ENCODE measurements at regions not wholly inside any gene's neighbourhood (a gene's known extent, or its start where the extent isn't known, plus 50 kb on each side); places are given as distances from the start of the nearest gene placed in this dataset.

- Histone ChIP-seq H3K9me3 (ENCODE audit: low read depth, low read length) (no peaks in the 10 kb centered on the region), H3K36me3 (ENCODE audit: insufficient read depth, low read length) (no peaks in the 10 kb centered on the region), H3K9ac (ENCODE audit: insufficient read length) (no peak overlapping the region), H3K27ac (no peak overlapping the region), H3K4me3 (no peak overlapping the region)
- TF ChIP-seq POLR2AphosphoS5 (IDR thresholded peaks at IDR 0.05; ENCODE audit: borderline replicate concordance, low read depth, low read length) (no peak), FOXP2 (optimal IDR thresholded peaks at IDR 0.05; ENCODE audit: control extremely low read depth, extremely low read length, insufficient read depth) (no peak), EZH2 (IDR thresholded peaks at IDR 0.05) (no peak)
- no peak for DNase-seq (ENCODE audit: low read depth, low spot score)
Measured at GRCh38 chr15:87569581-87569980, 687.0 kb downstream of the NTRK3 start.

- TF ChIP-seq EZH2 (IDR thresholded peaks at IDR 0.05), result no peak
- TF ChIP-seq FOXP2 (optimal IDR thresholded peaks at IDR 0.05; ENCODE audit: control extremely low read depth, extremely low read length, insufficient read depth), result no peak
- no peak for TF ChIP-seq POLR2AphosphoS5 (IDR thresholded peaks at IDR 0.05; ENCODE audit: borderline replicate concordance, low read depth, low read length)
- Histone ChIP-seq H3K9me3 (ENCODE audit: low read depth, low read length) (no peaks in the 10 kb centered on the region), H3K36me3 (ENCODE audit: insufficient read depth, low read length) (no peaks in the 10 kb centered on the region), H3K4me3 (no peak overlapping the region), H3K9ac (ENCODE audit: insufficient read length) (no peak overlapping the region), H3K27ac (no peak overlapping the region)
- DNase-seq (ENCODE audit: low read depth, low spot score), result no peak
Measured at GRCh38 chr15:87567406-87568030, 689.0 kb downstream of the NTRK3 start.

GRCh38 chr15:87566236-87566635 lies 690.3 kb downstream of the NTRK3 start:
- H3K9ac ChIP-seq (ENCODE audit: insufficient read length), result no peak overlapping the region
- TF ChIP-seq EZH2 (IDR thresholded peaks at IDR 0.05) (no peak), FOXP2 (optimal IDR thresholded peaks at IDR 0.05; ENCODE audit: control extremely low read depth, extremely low read length, insufficient read depth) (no peak), POLR2AphosphoS5 (IDR thresholded peaks at IDR 0.05; ENCODE audit: borderline replicate concordance, low read depth, low read length) (no peak)
- H3K36me3 ChIP-seq (ENCODE audit: insufficient read depth, low read length), result no peaks in the 10 kb centered on the region
- H3K27ac ChIP-seq, result no peak overlapping the region
- no peak for DNase-seq (ENCODE audit: low read depth, low spot score)
- H3K4me3 ChIP-seq, result no peak overlapping the region
- no peaks in the 10 kb centered on the region for H3K9me3 ChIP-seq (ENCODE audit: low read depth, low read length)

GRCh38 chr15:87564681-87565080 lies 691.9 kb downstream of the NTRK3 start:
- no peak for DNase-seq (ENCODE audit: low read depth, low spot score)
- Histone ChIP-seq H3K4me3 (no peak overlapping the region), H3K36me3 (ENCODE audit: insufficient read depth, low read length) (no peaks in the 10 kb centered on the region), H3K27ac (no peak overlapping the region), H3K9ac (ENCODE audit: insufficient read length) (no peak overlapping the region), H3K9me3 (ENCODE audit: low read depth, low read length) (no peaks in the 10 kb centered on the region)
- TF ChIP-seq POLR2AphosphoS5 (IDR thresholded peaks at IDR 0.05; ENCODE audit: borderline replicate concordance, low read depth, low read length) (no peak), EZH2 (IDR thresholded peaks at IDR 0.05) (no peak), FOXP2 (optimal IDR thresholded peaks at IDR 0.05; ENCODE audit: control extremely low read depth, extremely low read length, insufficient read depth) (no peak)

GRCh38 chr15:87563869-87564268 lies 692.7 kb downstream of the NTRK3 start:
- Histone ChIP-seq H3K9me3 (ENCODE audit: low read depth, low read length) (no peaks in the 10 kb centered on the region), H3K9ac (ENCODE audit: insufficient read length) (no peak overlapping the region), H3K4me3 (no peak overlapping the region), H3K36me3 (ENCODE audit: insufficient read depth, low read length) (no peaks in the 10 kb centered on the region), H3K27ac (no peak overlapping the region)
- TF ChIP-seq POLR2AphosphoS5 (IDR thresholded peaks at IDR 0.05; ENCODE audit: borderline replicate concordance, low read depth, low read length) (no peak), EZH2 (IDR thresholded peaks at IDR 0.05) (no peak), FOXP2 (optimal IDR thresholded peaks at IDR 0.05; ENCODE audit: control extremely low read depth, extremely low read length, insufficient read depth) (no peak)
- DNase-seq (ENCODE audit: low read depth, low spot score), result no peak

- no peaks in the 10 kb centered on the region for H3K9me3 ChIP-seq (ENCODE audit: low read depth, low read length)
- no peak overlapping the region for H3K27ac ChIP-seq
- TF ChIP-seq EZH2 (IDR thresholded peaks at IDR 0.05) (no peak), FOXP2 (optimal IDR thresholded peaks at IDR 0.05; ENCODE audit: control extremely low read depth, extremely low read length, insufficient read depth) (no peak), POLR2AphosphoS5 (IDR thresholded peaks at IDR 0.05; ENCODE audit: borderline replicate concordance, low read depth, low read length) (no peak)
- no peaks in the 10 kb centered on the region for H3K36me3 ChIP-seq (ENCODE audit: insufficient read depth, low read length)
- no peak overlapping the region for H3K4me3 ChIP-seq
- DNase-seq (ENCODE audit: low read depth, low spot score), result no peak
- no peak overlapping the region for H3K9ac ChIP-seq (ENCODE audit: insufficient read length)
Measured at GRCh38 chr15:87562203-87562602, 694.3 kb downstream of the NTRK3 start.

- DNase-seq (ENCODE audit: low read depth, low spot score), result no peak
Measured at GRCh38 chr15:87561641-87562040, 694.9 kb downstream of the NTRK3 start.

GRCh38 chr15:87557881-87558280 lies 698.7 kb downstream of the NTRK3 start:
- no peak overlapping the region for H3K9ac ChIP-seq (ENCODE audit: insufficient read length)
- no peaks in the 10 kb centered on the region for H3K9me3 ChIP-seq (ENCODE audit: low read depth, low read length)
- H3K36me3 ChIP-seq (ENCODE audit: insufficient read depth, low read length), result no peaks in the 10 kb centered on the region
- TF ChIP-seq EZH2 (IDR thresholded peaks at IDR 0.05) (no peak), FOXP2 (optimal IDR thresholded peaks at IDR 0.05; ENCODE audit: control extremely low read depth, extremely low read length, insufficient read depth) (no peak), POLR2AphosphoS5 (IDR thresholded peaks at IDR 0.05; ENCODE audit: borderline replicate concordance, low read depth, low read length) (no peak)
- H3K4me3 ChIP-seq, result no peak overlapping the region
- H3K27ac ChIP-seq, result no peak overlapping the region
- no peak for DNase-seq (ENCODE audit: low read depth, low spot score)

More at GRCh38 chr15:87561641-87562040, 694.9 kb downstream of the NTRK3 start:
- H3K9ac ChIP-seq (ENCODE audit: insufficient read length), result no peak overlapping the region
- H3K27ac ChIP-seq, result no peak overlapping the region
- H3K4me3 ChIP-seq, result no peak overlapping the region
- no peak for TF ChIP-seq EZH2 (IDR thresholded peaks at IDR 0.05)
- TF ChIP-seq FOXP2 (optimal IDR thresholded peaks at IDR 0.05; ENCODE audit: control extremely low read depth, extremely low read length, insufficient read depth), result no peak
- no peak for TF ChIP-seq POLR2AphosphoS5 (IDR thresholded peaks at IDR 0.05; ENCODE audit: borderline replicate concordance, low read depth, low read length)
- H3K36me3 ChIP-seq (ENCODE audit: insufficient read depth, low read length), result no peaks in the 10 kb centered on the region
- H3K9me3 ChIP-seq (ENCODE audit: low read depth, low read length), result no peaks in the 10 kb centered on the region

- H3K36me3 ChIP-seq (ENCODE audit: insufficient read depth, low read length), result no peaks in the 10 kb centered on the region
Measured at GRCh38 chr15:87556886-87557285, 699.7 kb downstream of the NTRK3 start.

More at GRCh38 chr15:87556886-87557285, 699.7 kb downstream of the NTRK3 start:
- DNase-seq (ENCODE audit: low read depth, low spot score), result no peak
- no peak overlapping the region for H3K4me3 ChIP-seq
- H3K9me3 ChIP-seq (ENCODE audit: low read depth, low read length), result no peaks in the 10 kb centered on the region
- no peak overlapping the region for H3K27ac ChIP-seq
- TF ChIP-seq FOXP2 (optimal IDR thresholded peaks at IDR 0.05; ENCODE audit: control extremely low read depth, extremely low read length, insufficient read depth), result no peak
- no peak for TF ChIP-seq EZH2 (IDR thresholded peaks at IDR 0.05)
- TF ChIP-seq POLR2AphosphoS5 (IDR thresholded peaks at IDR 0.05; ENCODE audit: borderline replicate concordance, low read depth, low read length), result no peak
- no peak overlapping the region for H3K9ac ChIP-seq (ENCODE audit: insufficient read length)
